Neural cell (in vitro differentiated cells): ENCODE measurements at regions not wholly inside any gene's neighbourhood (a gene's known extent, or its start where the extent isn't known, plus 50 kb on each side); places are given as distances from the start of the nearest gene placed in this dataset.

Source experiments
- H2AFZ ChIP-seq: fragments of 200-600, 300-800 bp; sonication (generic), shearing (Covaris generic); 2 replicates; pipeline ENCODE4 v1.6.0; 2014; ENCODE audit warnings: low read depth, mild to moderate bottlenecking, antibody characterized with exemption, low read length, moderate library complexity
- H3F3A ChIP-seq: fragments of 200-600 bp; shearing (Covaris generic); 2 replicates; pipeline ENCODE4 v1.6.1; 2016; ENCODE audit warnings: mild to moderate bottlenecking, moderate library complexity, mixed read lengths, antibody characterized with exemption, low read length; ENCODE audit not compliant: insufficient read depth, poor library complexity, severe bottlenecking
- H3K27ac ChIP-seq: fragments of 200-600, 300-800 bp; sonication (generic), shearing (Covaris generic); 2 replicates; pipeline ENCODE4 v1.5.1; 2014; ENCODE audit warnings: mild to moderate bottlenecking, low read length, moderate library complexity
- H3K27me3 ChIP-seq: fragments of 300-800, 200-600 bp; sonication (generic), shearing (Covaris generic); 2 replicates; pipeline ENCODE4 v1.6.0; 2014; ENCODE audit warnings: mild to moderate bottlenecking, low read depth, low read length, moderate library complexity; ENCODE audit not compliant: insufficient read depth
- H3K36me3 ChIP-seq: fragments of 300-800, 200-600 bp; sonication (generic), shearing (Covaris generic); 2 replicates; pipeline ENCODE4 v1.5.1; 2014; ENCODE audit warnings: mild to moderate bottlenecking, antibody characterized with exemption, low read length, moderate library complexity; ENCODE audit not compliant: insufficient read depth
- H3K4me2 ChIP-seq: fragments of 300-800, 200-600 bp; sonication (generic), shearing (Covaris generic); 2 replicates; pipeline ENCODE4 v1.6.0; 2014; ENCODE audit warnings: mild to moderate bottlenecking, low read length
- H3K4me3 ChIP-seq: fragments of 300-800, 200-600 bp; sonication (generic), shearing (Covaris generic); 2 replicates; pipeline ENCODE4 v1.5.1; 2014; ENCODE audit warnings: mild to moderate bottlenecking, low read length, moderate library complexity
- H3K79me2 ChIP-seq: fragments of 200-600 bp; shearing (Covaris generic); replicated peaks from 2 replicates; pipeline ENCODE4 v1.6.0; 2014; ENCODE audit warnings: mild to moderate bottlenecking, low read length, moderate library complexity; ENCODE audit not compliant: insufficient read depth
- H3K9ac ChIP-seq: fragments of 300-800, 200-600 bp; sonication (generic), shearing (Covaris generic); 2 replicates; pipeline ENCODE4 v1.6.1; 2016; ENCODE audit warnings: mild to moderate bottlenecking, low read length, mixed read lengths
- H3K9me2 ChIP-seq: fragments of 200-600 bp; shearing (Covaris generic); 2 replicates; pipeline ENCODE4 v1.6.1; 2016; ENCODE audit warnings: mild to moderate bottlenecking, low read length, mixed read lengths; ENCODE audit not compliant: insufficient read depth
- H3K9me3 ChIP-seq: fragments of 200-600, 300-800 bp; sonication (generic), shearing (Covaris generic); 2 replicates; pipeline ENCODE4 v1.6.1; 2016; ENCODE audit warnings: mild to moderate bottlenecking, mixed run types, low read length, moderate library complexity, mixed read lengths
- H4K20me1 ChIP-seq: fragments of 200-600 bp; shearing (Covaris generic); 2 replicates; pipeline ENCODE4 v1.6.1; 2016; ENCODE audit warnings: mild to moderate bottlenecking, mixed run types; ENCODE audit not compliant: insufficient read depth
- EP300 ChIP-seq: fragments of 450-650 bp; conservative IDR thresholded peaks from 2 replicates; pipeline ENCODE4 v1.6.1; 2014; ENCODE audit warnings: antibody characterized with exemption, mild to moderate bottlenecking, moderate library complexity; ENCODE audit not compliant: poor library complexity, severe bottlenecking
- EZH2 ChIP-seq: fragments of 200-600, 300-800 bp; shearing (Covaris generic), sonication (generic); IDR thresholded peaks from 2 replicates; pipeline ENCODE4 v1.6.1; 2014; ENCODE audit warnings: antibody characterized with exemption, low read length, borderline replicate concordance, mild to moderate bottlenecking; ENCODE audit not compliant: insufficient read depth, poor library complexity, severe bottlenecking
- MXI1 ChIP-seq: fragments of 450-650 bp; conservative IDR thresholded peaks from 2 replicates; pipeline ENCODE4 v1.6.1; 2014; ENCODE audit warnings: antibody characterized with exemption, mild to moderate bottlenecking; ENCODE audit not compliant: poor library complexity, severe bottlenecking
- POLR2AphosphoS5 ChIP-seq: IDR thresholded peaks from 2 replicates; pipeline ENCODE4 v1.6.1; 2012
- RAD21 ChIP-seq: fragments of 450-650 bp; conservative IDR thresholded peaks from 2 replicates; pipeline ENCODE4 v1.6.1; 2014; ENCODE audit warnings: antibody characterized with exemption, mild to moderate bottlenecking, moderate library complexity
- SMC3 ChIP-seq: fragments of 450-650 bp; conservative IDR thresholded peaks from 2 replicates; pipeline ENCODE4 v1.6.1; 2014; ENCODE audit warnings: antibody characterized with exemption, mild to moderate bottlenecking, moderate library complexity; ENCODE audit not compliant: poor library complexity
- TAF1 ChIP-seq: IDR thresholded peaks from 2 replicates; pipeline ENCODE4 v1.6.1; 2012; ENCODE audit warnings: low read depth
- TF ChIP-seq, protein P1 (sequence below): fragments of 450-650 bp; IDR thresholded peaks from 2 replicates; pipeline ENCODE4 v1.5.1; 2014; ENCODE audit warnings: antibody characterized with exemption, mild to moderate bottlenecking, moderate library complexity; ENCODE audit not compliant: poor library complexity, severe bottlenecking
- TF ChIP-seq, protein P2 (sequence below): IDR thresholded peaks from 2 replicates; pipeline ENCODE4 v1.6.1; 2012; ENCODE audit warnings: borderline replicate concordance

DNA sequence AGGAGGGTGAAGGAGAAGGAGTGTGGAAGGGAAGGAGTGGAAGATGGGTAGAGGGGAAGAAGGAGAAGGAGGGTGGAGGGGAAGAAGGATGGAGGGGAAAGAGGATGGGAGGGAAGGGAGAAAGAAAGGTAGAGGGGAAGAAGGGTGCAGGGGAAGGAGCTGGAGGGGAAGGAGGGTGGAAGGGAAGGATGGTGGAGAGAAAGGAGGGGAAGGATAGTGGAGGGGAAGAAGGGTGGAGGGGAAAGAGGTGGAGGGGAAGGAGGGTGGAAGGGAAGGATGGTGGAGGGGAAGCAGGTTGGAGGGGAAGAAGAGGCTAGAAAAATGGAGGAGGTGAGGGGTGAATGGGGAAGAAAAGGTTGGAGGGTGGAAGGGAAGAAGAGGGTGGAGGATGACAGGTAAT, 927.9 kb downstream of the UQCRFS1 start (continued):
- TF ChIP-seq, protein P1, sequence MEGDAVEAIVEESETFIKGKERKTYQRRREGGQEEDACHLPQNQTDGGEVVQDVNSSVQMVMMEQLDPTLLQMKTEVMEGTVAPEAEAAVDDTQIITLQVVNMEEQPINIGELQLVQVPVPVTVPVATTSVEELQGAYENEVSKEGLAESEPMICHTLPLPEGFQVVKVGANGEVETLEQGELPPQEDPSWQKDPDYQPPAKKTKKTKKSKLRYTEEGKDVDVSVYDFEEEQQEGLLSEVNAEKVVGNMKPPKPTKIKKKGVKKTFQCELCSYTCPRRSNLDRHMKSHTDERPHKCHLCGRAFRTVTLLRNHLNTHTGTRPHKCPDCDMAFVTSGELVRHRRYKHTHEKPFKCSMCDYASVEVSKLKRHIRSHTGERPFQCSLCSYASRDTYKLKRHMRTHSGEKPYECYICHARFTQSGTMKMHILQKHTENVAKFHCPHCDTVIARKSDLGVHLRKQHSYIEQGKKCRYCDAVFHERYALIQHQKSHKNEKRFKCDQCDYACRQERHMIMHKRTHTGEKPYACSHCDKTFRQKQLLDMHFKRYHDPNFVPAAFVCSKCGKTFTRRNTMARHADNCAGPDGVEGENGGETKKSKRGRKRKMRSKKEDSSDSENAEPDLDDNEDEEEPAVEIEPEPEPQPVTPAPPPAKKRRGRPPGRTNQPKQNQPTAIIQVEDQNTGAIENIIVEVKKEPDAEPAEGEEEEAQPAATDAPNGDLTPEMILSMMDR, result no peak

DNA sequence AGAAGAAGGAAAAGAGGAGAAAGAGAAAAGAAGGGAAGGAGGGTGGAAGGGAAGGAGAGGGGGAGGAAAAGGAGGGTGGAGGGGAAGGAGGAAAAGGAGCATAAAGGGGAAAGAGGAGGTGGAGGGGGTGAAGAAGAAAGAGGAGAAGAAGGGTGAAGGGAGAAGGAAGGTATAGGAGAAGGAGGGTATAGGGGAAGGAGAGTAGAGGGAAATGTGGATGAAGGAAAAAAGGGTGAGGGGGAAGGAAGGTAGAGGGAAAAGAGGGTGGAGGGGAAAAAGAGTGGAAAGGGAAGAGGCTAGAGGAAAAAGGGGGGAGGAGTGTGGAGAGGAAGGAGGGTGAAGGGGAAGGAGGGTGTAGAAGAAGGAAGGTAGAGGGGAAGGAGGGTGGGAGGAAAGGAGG, 928.6 kb downstream of the UQCRFS1 start:
- Histone ChIP-seq H3K4me3 (no peak overlapping the region), H3F3A (no peaks in the 10 kb centered on the region), H3K4me2 (no peak overlapping the region), H3K79me2 (no peaks in the 10 kb centered on the region), H3K9me2 (no peaks in the 10 kb centered on the region), H4K20me1 (no peaks in the 10 kb centered on the region), H3K27ac (no peak overlapping the region), H3K36me3 (no peaks in the 10 kb centered on the region), H3K9me3 (no peaks in the 10 kb centered on the region), H3K9ac (no peak overlapping the region), H2AFZ (no peak overlapping the region), H3K27me3 (peaks cover 10% of the 10 kb centered on the region)
- no peak for TF ChIP-seq SMC3
- no peak for TF ChIP-seq EP300
- no peak for TF ChIP-seq TAF1
- TF ChIP-seq, protein P2, sequence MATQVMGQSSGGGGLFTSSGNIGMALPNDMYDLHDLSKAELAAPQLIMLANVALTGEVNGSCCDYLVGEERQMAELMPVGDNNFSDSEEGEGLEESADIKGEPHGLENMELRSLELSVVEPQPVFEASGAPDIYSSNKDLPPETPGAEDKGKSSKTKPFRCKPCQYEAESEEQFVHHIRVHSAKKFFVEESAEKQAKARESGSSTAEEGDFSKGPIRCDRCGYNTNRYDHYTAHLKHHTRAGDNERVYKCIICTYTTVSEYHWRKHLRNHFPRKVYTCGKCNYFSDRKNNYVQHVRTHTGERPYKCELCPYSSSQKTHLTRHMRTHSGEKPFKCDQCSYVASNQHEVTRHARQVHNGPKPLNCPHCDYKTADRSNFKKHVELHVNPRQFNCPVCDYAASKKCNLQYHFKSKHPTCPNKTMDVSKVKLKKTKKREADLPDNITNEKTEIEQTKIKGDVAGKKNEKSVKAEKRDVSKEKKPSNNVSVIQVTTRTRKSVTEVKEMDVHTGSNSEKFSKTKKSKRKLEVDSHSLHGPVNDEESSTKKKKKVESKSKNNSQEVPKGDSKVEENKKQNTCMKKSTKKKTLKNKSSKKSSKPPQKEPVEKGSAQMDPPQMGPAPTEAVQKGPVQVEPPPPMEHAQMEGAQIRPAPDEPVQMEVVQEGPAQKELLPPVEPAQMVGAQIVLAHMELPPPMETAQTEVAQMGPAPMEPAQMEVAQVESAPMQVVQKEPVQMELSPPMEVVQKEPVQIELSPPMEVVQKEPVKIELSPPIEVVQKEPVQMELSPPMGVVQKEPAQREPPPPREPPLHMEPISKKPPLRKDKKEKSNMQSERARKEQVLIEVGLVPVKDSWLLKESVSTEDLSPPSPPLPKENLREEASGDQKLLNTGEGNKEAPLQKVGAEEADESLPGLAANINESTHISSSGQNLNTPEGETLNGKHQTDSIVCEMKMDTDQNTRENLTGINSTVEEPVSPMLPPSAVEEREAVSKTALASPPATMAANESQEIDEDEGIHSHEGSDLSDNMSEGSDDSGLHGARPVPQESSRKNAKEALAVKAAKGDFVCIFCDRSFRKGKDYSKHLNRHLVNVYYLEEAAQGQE, result no peak
- TF ChIP-seq POLR2AphosphoS5, result no peak
- no peak for TF ChIP-seq RAD21
- no peak for TF ChIP-seq EZH2
- TF ChIP-seq, protein P1, result no peak
- no peak for TF ChIP-seq MXI1

GRCh38 chr19:28283592-28283991, 929.4 kb downstream of the UQCRFS1 start:
- Histone ChIP-seq H3K9me3 (no peaks in the 10 kb centered on the region), H3K4me2 (no peak overlapping the region), H3K27me3 (peaks cover 10% of the 10 kb centered on the region), H3K36me3 (no peaks in the 10 kb centered on the region), H3K9me2 (no peaks in the 10 kb centered on the region), H3K79me2 (no peaks in the 10 kb centered on the region), H2AFZ (no peak overlapping the region), H3F3A (no peaks in the 10 kb centered on the region), H3K9ac (no peak overlapping the region), H3K27ac (no peak overlapping the region), H4K20me1 (no peaks in the 10 kb centered on the region), H3K4me3 (no peak overlapping the region)
- no peak for TF ChIP-seq EP300
- no peak for TF ChIP-seq EZH2
- TF ChIP-seq SMC3, result no peak
